ENCODE measurements at regions not wholly inside any gene's neighbourhood (a gene's known extent, or its start where the extent isn't known, plus 50 kb on each side); places are given as distances from the start of the nearest gene placed in this dataset.

DNA sequence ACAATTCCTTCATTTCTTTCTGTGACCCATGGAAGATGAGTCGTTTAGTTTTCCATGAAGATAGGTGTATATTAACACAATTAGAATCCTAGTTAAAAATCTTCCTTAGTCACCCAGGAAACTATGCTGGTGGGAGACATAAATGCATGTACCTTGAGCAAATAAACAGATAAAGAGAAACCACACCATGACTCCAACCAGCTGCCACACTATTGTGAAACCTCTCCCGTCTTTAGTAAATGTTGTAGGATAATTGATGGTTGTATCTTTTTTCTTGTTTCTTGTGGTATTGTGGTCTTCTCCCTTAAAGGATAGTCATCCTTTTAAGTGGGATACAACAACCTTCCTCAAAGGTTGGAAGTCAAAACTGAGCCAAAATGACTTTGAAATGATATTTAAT lies 103.8 kb upstream of the LEF1 start:
- peak; percentile 2 for DNase-seq (ENCODE audit: low read depth)

DNA sequence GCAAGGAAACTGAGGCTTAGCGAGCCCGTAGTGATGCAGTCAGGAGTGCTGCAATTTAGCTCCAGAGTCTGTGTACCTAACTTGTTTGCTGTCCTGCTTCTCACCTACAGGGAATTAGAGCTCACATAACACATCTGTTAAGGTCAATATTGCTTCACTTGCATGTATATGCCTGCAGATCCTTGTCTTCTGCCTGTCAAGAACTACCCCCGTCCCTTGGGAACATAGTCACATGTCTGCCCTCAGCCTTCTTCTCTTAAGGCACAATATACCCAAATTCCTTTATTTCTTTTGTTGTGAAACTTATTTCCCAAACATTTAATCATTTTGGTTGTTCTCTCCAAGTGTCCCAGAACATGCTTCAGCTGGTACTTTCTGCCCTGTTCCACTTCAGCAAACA lies 103.3 kb upstream of the LEF1 start:
- no peak for DNase-seq (ENCODE audit: low read depth)

- peak; percentile 57 for DNase-seq (ENCODE audit: low read depth)
These were observed 102.0 kb upstream of the LEF1 start for GRCh38 chr4:108270466-108271450.

DNA sequence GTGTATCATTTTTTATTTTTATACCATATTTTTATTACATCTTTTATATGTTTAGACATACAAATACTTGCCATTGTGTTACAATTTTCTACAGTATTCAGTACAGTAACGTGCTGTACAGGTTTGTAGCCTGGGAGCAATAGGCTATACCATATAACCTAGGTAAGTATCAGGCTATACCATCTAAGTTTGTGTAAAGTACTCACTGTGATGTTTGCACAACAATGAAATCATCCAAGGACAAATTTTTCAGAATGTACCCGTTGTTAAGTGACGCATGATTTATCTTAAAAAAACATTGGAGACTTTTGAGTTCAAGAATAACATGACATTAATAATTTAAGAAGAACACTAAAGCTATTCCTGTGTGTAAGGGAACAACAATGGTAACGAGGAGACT lies 96.0 kb upstream of the LEF1 start:
- DNase-seq (ENCODE audit: low read depth): no peak

DNA sequence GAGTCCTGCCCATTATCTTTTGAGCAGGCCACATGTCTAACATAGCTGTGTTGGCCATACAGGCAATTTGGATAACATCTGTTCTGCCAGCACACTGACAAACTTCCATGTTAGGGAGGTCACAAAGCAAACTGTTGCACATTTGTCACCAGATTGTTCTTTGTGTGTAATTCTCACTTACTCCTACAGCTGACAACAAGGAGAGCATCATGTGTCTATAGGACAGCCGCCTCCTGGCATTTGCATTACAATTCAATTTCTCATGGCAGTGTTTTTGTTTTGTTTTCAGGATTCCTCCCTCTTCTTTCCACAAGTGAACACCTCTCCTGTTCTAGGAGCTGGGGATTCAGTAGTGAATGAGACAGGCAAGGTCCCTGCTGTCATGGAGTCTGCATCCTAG lies 94.3 kb upstream of the LEF1 start:
- DNase-seq (ENCODE audit: low read depth): no peak

GRCh38 chr4:108261026-108261425 lies 92.3 kb upstream of the LEF1 start:
- DNase-seq (ENCODE audit: low read depth): no peak

- no peak for DNase-seq (ENCODE audit: low read depth)
These were observed 87.8 kb upstream of the LEF1 start for GRCh38 chr4:108256538-108256937.

DNA sequence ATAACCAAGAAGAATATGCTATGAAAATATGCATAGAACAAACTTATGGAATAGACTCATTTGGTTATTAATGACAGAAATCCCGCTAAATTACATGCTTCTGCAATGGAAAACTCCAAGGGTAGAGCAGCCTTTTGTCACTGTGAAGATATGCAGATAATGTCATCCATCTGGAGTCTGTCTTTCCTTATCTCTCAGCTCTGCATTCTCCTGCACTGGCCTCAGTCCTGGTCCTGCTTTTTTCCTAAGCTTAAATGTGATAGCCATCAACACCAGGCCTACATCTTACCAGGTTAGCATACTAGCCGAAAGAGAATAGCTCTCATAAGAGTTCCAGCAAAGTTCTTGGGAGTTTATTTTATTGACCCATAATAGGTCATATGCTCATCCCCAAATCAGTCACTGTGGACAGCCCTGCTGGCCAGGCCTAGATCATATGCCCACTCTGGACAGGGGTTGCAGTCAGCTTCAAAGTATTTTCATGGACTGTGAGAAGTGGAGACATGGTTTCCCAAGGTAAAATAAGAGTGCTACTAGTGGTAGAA lies 86.5 kb upstream of the LEF1 start:
- no peak for DNase-seq (ENCODE audit: low read depth)

GRCh38 chr4:108249397-108249796 lies 80.7 kb upstream of the LEF1 start:
- DNase-seq (ENCODE audit: low read depth): no peak

DNA sequence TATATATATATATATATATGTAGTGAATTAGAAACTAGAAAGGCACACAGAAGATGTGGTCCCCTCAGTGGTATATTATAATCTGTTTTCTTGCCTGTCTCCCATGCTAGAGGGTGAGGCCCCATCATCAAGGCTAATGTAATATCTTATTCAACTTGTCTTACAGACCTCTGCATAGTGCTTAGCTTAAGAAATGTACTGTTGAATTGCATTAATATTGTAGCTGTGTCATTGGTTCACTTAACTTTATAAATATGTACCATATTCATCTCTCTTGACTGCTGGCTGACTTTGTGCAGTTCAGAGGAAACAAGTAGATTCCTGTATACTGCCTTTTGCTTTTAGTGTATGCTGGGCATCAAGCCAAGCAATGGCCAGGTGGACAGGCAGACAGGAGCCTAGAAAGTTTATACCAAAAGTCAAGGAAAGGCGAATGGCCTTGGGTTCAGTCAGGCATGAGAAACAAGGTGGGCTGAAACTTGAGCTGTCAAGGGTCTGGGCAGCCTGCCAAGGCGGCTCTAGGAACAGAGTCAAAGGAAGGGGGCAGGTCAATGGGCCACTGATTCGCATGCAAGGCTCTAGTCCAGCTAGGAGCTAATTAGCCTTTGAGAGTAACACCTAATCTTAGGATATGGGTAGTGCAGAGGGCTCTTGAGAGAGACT lies 78.8 kb upstream of the LEF1 start:
- no peak for DNase-seq (ENCODE audit: low read depth)

- DNase-seq (ENCODE audit: low read depth): no peak
These were observed 75.9 kb upstream of the LEF1 start for GRCh38 chr4:108244606-108245005.

- DNase-seq (ENCODE audit: low read depth): no peak
These were observed 71.6 kb upstream of the LEF1 start for GRCh38 chr4:108240366-108240765.

DNA sequence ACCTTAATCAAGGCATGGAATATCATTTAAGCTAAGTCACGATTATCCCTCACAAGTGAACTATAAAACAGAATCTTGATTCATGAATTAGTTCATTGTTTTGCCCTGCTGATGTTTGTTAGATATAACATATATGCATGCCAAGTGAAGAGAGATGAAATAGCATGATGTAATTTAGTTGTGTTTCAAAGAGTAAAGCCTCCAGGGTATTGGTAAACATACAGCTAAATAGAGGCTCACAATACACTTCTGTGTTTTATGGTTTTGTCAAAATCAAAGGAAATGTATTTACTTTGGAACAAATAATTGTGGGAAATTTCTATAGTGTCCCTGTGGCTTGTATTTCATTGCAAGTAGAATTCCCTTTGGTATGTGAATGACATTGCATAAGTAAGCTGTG lies 69.0 kb upstream of the LEF1 start:
- DNase-seq (ENCODE audit: low read depth): no peak

DNA sequence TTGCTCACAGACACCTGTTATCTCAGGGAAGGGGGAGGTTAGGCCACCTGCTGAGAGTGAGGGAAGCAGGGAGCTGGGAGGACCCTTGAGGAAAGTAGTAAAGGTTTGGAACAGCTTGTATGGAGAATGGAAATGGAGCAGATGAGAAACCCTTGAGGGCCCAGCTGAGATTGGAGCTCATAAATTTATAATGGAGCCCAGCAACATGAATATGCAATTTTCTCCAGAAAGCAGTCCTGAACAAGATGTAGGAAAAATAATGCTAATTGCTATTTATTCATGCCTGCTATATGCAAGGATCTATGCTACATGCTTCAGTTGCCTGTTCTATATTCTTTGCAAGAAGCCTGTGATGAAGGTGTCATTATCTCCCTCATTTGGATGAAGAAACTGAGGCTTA lies 67.5 kb upstream of the LEF1 start:
- no peak for DNase-seq (ENCODE audit: low read depth)

DNA sequence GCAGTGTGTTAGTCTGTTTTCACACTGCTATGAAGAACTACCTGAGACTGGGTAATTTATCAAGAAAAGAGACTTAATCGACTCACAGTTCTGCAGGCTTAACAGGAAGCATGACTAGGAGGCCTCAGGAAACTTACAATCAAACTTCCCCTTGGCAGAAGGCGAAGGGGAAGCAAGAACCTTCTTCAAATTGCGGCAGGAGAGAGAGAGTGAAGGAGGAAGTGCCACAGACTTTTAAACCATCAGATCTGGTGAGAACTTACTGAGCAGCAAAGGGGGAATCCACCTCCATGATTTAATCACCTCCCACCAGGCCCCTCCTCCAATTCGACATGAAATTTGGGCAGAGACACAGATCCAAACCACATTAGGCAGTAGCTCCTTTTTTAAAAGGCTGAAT lies 59.2 kb upstream of the LEF1 start:
- DNase-seq (ENCODE audit: low read depth): no peak

- peak; percentile 23 for DNase-seq (ENCODE audit: low read depth)
These were observed 55.9 kb upstream of the LEF1 start for GRCh38 chr4:108224611-108225053.

GRCh38 chr4:108223313-108223712 lies 54.6 kb upstream of the LEF1 start:
- DNase-seq (ENCODE audit: low read depth): no peak

- DNase-seq (ENCODE audit: low read depth): no peak
These were observed 51.3 kb upstream of the LEF1 start for GRCh38 chr4:108219998-108220397.

Data from EH (cell line).